HG03571 (cell line): ENCODE measurements at regions not wholly inside any gene's neighbourhood (a gene's known extent, or its start where the extent isn't known, plus 50 kb on each side); places are given as distances from the start of the nearest gene placed in this dataset.
A peak's percentile ranks its signal among the peaks of the same experiment; 100 is the strongest.
"Not testable (repeated sequence)": the region's sequence is repeated elsewhere in the genome, so short reads cannot be mapped to it uniquely, and the experiment has no call there.

Experiments
- ATAC-seq: cut with Tn5 transposase; IDR thresholded peaks from one replicate; pipeline ENCODE4 v1.9.1; 2021; ENCODE audit not compliant: unreplicated experiment

GRCh38 chr21:5123655-5124054, 5397.7 kb upstream of the TPTE start:
- ATAC-seq, result not testable (repeated sequence)

GRCh38 chr21:5128261-5128660, 5393.1 kb upstream of the TPTE start:
- ATAC-seq, result peak; percentile 81

DNA sequence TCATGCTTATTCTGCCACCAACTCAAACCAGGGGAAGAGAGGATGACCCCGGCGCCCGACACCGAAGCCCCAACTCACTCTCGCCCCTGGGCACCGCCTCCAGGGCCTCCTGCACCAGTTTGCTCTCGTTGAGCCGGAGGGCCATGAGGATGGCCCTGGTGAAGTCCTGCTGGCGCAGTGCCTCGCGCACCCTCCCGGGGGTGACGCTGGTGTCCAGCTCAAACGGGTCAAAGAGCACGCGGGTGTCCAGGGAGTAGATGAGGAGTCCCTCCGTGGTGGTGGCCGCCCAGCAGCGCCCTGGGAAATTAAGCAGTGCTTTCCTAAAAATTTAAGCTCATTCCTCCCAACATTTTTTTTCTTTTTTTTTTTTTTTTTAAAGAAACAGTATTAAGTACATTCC, 5387.6 kb upstream of the TPTE start:
- not testable (repeated sequence) for ATAC-seq

DNA sequence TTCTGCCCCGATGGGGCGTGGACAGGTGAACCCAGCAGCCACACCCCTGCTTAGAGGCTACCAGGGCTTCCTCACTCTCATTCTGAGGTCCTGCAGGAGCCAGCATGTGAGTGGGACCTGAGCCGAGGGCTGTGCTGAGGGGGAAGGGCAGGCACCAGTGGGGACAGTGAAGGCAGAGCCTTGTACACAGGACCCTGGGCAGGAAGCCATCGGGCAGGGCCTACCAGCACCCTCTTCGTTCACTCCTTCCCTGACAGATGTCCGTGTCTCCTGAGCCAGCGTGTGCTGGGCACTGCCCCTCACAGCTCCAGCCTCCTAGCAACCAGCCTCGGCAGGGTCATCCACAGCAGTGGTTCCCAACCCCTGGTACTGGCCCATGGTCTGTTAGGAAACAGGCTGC, 5385.0 kb upstream of the TPTE start:
- not testable (repeated sequence) for ATAC-seq

- ATAC-seq, result not testable (repeated sequence)
Observed at GRCh38 chr21:5137006-5137405, 5384.4 kb upstream of the TPTE start.

GRCh38 chr21:5138687-5139086, 5382.7 kb upstream of the TPTE start:
- ATAC-seq, result not testable (repeated sequence)

- not testable (repeated sequence) for ATAC-seq
Observed at GRCh38 chr21:5139528-5139927, 5381.9 kb upstream of the TPTE start.

GRCh38 chr21:5143011-5143410, 5378.4 kb upstream of the TPTE start:
- ATAC-seq, result not testable (repeated sequence)

- ATAC-seq, result not testable (repeated sequence)
Observed at GRCh38 chr21:5144731-5145130, 5376.7 kb upstream of the TPTE start.

DNA sequence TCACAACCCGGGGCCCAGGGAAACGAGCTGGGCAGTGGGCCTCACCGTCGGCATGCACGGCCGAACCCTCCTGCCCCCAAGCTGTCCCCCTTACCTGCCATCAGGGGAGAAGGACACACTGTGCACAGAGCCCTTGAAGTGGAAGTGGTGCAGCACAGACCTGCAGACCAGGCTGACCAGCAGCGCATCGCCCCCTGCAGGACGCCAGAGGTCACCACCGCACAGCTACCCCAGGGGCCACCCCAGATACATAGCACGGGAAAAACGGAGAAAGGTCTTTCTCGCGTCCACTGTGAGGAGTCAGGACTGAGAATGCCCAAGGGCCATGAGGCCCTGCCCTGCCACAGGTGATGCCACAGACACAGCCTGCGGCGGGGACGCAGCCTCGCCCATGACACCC, 5373.7 kb upstream of the TPTE start:
- not testable (repeated sequence) for ATAC-seq

- not testable (repeated sequence) for ATAC-seq
Observed at GRCh38 chr21:5149222-5149621, 5372.2 kb upstream of the TPTE start.

GRCh38 chr21:5153842-5154640, 5367.3 kb upstream of the TPTE start:
- not testable (repeated sequence) for ATAC-seq

- ATAC-seq, result peak; percentile 98
Observed at GRCh38 chr21:5154641-5154982, 5366.8 kb upstream of the TPTE start.

DNA sequence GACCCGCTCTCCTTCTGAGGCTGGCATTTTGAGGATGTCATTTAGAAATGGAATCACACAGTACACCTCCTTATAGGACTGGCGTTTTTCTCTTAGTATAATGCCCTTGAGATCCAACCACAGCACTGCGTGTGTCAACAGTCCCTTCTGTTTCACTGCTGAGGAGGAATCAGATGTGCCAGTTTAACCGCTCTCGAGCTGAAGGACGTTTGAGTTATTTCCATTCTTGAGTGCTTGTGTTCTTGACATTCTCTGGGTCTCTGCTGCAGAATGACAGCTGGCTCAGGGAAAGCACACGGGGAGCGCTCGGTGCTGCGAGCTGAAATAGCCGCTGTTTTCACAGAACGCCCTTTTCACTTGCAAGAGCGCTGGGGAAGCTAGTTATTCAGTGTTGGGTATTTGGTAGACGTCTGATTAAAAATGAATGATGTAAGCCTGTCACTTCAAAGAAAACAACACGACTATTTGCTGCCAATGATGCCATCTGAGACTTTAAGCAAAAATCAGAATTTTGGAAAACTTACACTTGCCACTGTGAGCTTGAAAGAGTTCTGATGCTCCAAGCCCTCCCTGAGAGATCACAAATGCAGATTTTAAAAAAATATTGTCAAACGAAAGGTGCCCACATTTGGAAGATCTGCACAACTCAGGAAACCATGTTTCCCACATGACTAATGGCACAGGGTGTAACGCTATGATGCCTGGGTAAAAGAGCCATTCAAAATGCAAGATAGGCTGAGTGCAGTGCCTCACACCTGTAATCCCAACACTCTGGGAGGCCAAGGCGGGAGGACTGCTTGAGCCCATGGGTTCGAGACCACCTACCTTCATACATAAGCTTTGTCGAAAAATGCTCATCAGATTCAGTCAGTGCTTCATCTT, 5358.4 kb upstream of the TPTE start:
- ATAC-seq, result not testable (repeated sequence)

GRCh38 chr21:5165829-5166228, 5355.6 kb upstream of the TPTE start:
- not testable (repeated sequence) for ATAC-seq
